Retinal pigment epithelial cell (primary cell): ENCODE measurements at regions not wholly inside any gene's neighbourhood (a gene's known extent, or its start where the extent isn't known, plus 50 kb on each side); places are given as distances from the start of the nearest gene placed in this dataset.

Source experiments
- DNase-seq: peaks from one replicate; pipeline ENCODE4 v3.0.0-alpha.2; 2010; ENCODE audit warnings: low read depth
- H3K4me3 ChIP-seq: 2 replicates; pipeline ENCODE4 v1.5.1; 2011; ENCODE audit warnings: mild to moderate bottlenecking, low read length, control low read depth, moderate library complexity
- TF ChIP-seq, protein P1 (sequence below): conservative IDR thresholded peaks from 2 replicates; pipeline ENCODE4 v1.5.1; 2011; ENCODE audit warnings: low read depth, low read length, control low read depth, inconsistent platforms

GRCh38 chr6:111980143-111980542, 73.8 kb upstream of the CCN6 start:
- TF ChIP-seq, protein P1, sequence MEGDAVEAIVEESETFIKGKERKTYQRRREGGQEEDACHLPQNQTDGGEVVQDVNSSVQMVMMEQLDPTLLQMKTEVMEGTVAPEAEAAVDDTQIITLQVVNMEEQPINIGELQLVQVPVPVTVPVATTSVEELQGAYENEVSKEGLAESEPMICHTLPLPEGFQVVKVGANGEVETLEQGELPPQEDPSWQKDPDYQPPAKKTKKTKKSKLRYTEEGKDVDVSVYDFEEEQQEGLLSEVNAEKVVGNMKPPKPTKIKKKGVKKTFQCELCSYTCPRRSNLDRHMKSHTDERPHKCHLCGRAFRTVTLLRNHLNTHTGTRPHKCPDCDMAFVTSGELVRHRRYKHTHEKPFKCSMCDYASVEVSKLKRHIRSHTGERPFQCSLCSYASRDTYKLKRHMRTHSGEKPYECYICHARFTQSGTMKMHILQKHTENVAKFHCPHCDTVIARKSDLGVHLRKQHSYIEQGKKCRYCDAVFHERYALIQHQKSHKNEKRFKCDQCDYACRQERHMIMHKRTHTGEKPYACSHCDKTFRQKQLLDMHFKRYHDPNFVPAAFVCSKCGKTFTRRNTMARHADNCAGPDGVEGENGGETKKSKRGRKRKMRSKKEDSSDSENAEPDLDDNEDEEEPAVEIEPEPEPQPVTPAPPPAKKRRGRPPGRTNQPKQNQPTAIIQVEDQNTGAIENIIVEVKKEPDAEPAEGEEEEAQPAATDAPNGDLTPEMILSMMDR = no peak
- no peak for DNase-seq

DNA sequence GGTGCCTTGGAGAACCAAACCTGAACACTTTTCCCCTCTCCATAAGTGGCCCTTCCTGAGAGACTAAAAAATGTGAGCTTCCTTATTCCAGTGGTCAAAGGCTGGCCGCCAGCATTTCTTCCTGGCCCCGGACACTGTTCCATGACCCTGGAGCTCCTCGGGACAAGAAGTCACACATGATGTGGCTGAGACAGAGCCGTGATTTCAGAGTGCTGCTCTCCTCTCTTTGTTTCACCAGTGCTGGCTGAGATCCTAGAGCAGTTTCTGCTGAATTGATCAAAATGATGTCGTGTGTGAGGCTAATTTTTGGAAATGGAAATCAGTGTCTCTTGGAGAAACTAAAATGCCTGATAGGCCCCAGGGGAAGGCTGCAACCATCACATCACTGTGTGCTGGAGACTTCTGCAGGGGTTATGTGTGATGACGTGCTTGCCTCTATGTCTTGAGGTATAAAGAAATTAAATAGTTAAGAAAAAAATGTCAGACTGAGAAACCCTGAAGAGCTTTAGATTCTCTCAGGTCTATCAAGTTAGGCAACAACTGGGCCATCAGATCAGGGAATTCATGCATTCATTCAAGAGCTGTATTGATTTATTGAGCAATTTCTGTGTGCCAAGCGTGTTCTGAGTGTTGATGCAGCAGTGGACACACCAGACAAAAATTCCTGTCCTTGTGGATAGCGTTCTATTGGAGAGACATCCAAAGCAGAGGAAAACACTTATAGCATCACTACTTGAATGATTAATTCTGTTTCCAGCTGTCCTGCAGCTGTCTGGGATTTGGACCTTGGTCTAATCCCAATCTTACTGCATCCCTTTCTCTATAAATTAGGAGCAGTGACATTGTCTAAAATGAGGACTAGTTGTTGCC, 72.7 kb upstream of the CCN6 start:
- TF ChIP-seq, protein P1 = no peak
- no peak for DNase-seq
- no peak overlapping the region for H3K4me3 ChIP-seq

More at GRCh38 chr6:111980143-111980542, 73.8 kb upstream of the CCN6 start:
- H3K4me3 ChIP-seq = no peak overlapping the region

DNA sequence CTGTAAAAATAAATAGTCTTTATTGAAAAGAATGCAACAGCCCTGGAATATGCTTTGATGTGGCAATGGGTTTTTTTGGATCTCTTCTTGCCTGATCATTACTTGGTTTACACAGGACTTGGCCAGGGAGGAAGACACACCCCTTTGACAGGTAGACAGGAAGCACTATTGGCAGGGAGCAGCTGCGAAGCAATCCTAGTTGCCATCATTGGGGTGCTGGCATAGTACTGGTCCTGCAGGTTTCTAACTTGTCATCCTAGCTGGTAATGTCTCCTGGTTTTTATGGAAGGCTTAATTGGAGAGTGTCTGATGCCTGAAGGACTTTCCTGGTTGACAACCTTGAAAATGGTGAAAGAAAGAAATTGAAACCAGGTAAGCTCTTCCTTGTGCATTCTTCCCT, 71.2 kb upstream of the CCN6 start:
- H3K4me3 ChIP-seq = no peak overlapping the region
- no peak for DNase-seq
- TF ChIP-seq, protein P1 = no peak

- TF ChIP-seq, protein P1 = no peak
- DNase-seq = no peak
- H3K4me3 ChIP-seq = no peak overlapping the region
Measured at GRCh38 chr6:111983193-111983592, 70.7 kb upstream of the CCN6 start.

GRCh38 chr6:111984081-111984480, 69.8 kb upstream of the CCN6 start:
- no peak overlapping the region for H3K4me3 ChIP-seq
- TF ChIP-seq, protein P1 = no peak
- no peak for DNase-seq

- no peak for DNase-seq
- H3K4me3 ChIP-seq = no peak overlapping the region
- TF ChIP-seq, protein P1 = no peak
Measured at GRCh38 chr6:111984516-111985201, 69.2 kb upstream of the CCN6 start.
